ENCODE measurements at regions not wholly inside any gene's neighbourhood (a gene's known extent, or its start where the extent isn't known, plus 50 kb on each side); places are given as distances from the start of the nearest gene placed in this dataset.

- TF ChIP-seq CTCF (IDR thresholded peaks at IDR 0.05): no peak
- no peak for TF ChIP-seq POLR2A (IDR thresholded peaks at IDR 0.05)
- no peak for TF ChIP-seq POLR2AphosphoS5 (IDR thresholded peaks at IDR 0.05)
Measured at GRCh38 chr22:49663311-49663711, 164.4 kb downstream of the BRD1 start.
